RWPE2 (cell line): ENCODE measurements at regions not wholly inside any gene's neighbourhood (a gene's known extent, or its start where the extent isn't known, plus 50 kb on each side); places are given as distances from the start of the nearest gene placed in this dataset.

Experiments used
- ATAC-seq: fragments of 200-7000 bp; cut with Tn5 transposase; 3 replicates; pipeline ENCODE4 v1.9.1; 2021; ENCODE audit warnings: low read depth
- DNase-seq: peaks from one replicate; pipeline ENCODE4 v3.0.0-alpha.2; 2020; ENCODE audit warnings: low spot score
- H3K27ac ChIP-seq: fragments of 450-650 bp; 2 replicates; pipeline ENCODE4 v1.5.1; 2017; ENCODE audit warnings: mild to moderate bottlenecking; ENCODE audit not compliant: poor library complexity, severe bottlenecking
- H3K27me3 ChIP-seq: fragments of 250-450 bp; sonication (Bioruptor Pico); 2 replicates; pipeline ENCODE4 v1.5.1; 2021; ENCODE audit warnings: mild to moderate bottlenecking, moderate library complexity; ENCODE audit not compliant: insufficient read depth, poor library complexity, severe bottlenecking
- H3K36me3 ChIP-seq: fragments of 250-450 bp; sonication (Bioruptor Pico); 2 replicates; pipeline ENCODE4 v1.5.1; 2020; ENCODE audit warnings: low read depth, mild to moderate bottlenecking, moderate library complexity
- H3K4me1 ChIP-seq: fragments of 250-450 bp; sonication (Bioruptor Pico); 2 replicates; pipeline ENCODE4 v1.5.1; 2021; ENCODE audit warnings: mild to moderate bottlenecking, moderate library complexity; ENCODE audit not compliant: insufficient read depth, poor library complexity, severe bottlenecking
- H3K4me3 ChIP-seq: fragments of 250-450 bp; sonication (Bioruptor Pico); 2 replicates; pipeline ENCODE4 v1.5.1; 2021; ENCODE audit warnings: mild to moderate bottlenecking, moderate library complexity; ENCODE audit not compliant: severe bottlenecking
- H3K9me3 ChIP-seq: fragments of 250-450 bp; sonication (Bioruptor Pico); 2 replicates; pipeline ENCODE4 v1.5.1; 2021; ENCODE audit warnings: mild to moderate bottlenecking, moderate library complexity; ENCODE audit not compliant: severe bottlenecking
- CTCF ChIP-seq: fragments of 450-650 bp; IDR thresholded peaks from one replicate; pipeline ENCODE4 v1.5.1; 2017; ENCODE audit warnings: mild to moderate bottlenecking, moderate library complexity; ENCODE audit not compliant: poor library complexity, severe bottlenecking

GRCh38 chr20:52755744-52756143, 216.4 kb upstream of the TSHZ2 start:
- Histone ChIP-seq H3K4me3 (no peak overlapping the region), H3K27ac (no peak overlapping the region), H3K27me3 (peaks cover 3% of the 10 kb centered on the region), H3K36me3 (no peaks in the 10 kb centered on the region), H3K4me1 (no peaks in the 10 kb centered on the region), H3K9me3 (no peaks in the 10 kb centered on the region)
- DNase-seq (no peak), ATAC-seq (no peak)
- no peak for TF ChIP-seq CTCF

DNA sequence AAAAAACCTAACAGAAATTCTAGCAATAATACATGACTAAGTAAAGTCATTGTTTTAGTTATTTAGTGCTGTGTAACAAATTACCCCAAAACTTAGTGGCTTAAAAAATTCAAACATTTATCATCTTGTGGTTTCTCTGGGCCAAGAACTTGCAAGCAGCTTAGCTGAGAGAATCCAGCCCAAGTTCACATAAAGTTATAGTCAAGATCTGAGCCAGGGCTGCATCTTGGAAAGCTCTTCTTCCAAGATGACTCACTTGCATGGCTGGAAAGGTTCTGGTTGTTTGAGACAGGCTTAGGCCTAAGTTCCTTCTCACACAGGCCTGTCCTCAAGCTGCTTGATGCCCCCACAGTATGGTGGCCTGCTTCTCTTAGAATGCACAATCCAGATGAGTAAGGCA, 217.8 kb upstream of the TSHZ2 start:
- TF ChIP-seq CTCF: no peak
- H3K36me3 ChIP-seq: no peaks in the 10 kb centered on the region
- H3K27me3 ChIP-seq: peaks cover 3% of the 10 kb centered on the region
- H3K27ac ChIP-seq: no peak overlapping the region
- H3K4me1 ChIP-seq: no peaks in the 10 kb centered on the region
- DNase-seq (no peak), ATAC-seq (no peak)
- no peak overlapping the region for H3K4me3 ChIP-seq
- H3K9me3 ChIP-seq: no peaks in the 10 kb centered on the region

DNA sequence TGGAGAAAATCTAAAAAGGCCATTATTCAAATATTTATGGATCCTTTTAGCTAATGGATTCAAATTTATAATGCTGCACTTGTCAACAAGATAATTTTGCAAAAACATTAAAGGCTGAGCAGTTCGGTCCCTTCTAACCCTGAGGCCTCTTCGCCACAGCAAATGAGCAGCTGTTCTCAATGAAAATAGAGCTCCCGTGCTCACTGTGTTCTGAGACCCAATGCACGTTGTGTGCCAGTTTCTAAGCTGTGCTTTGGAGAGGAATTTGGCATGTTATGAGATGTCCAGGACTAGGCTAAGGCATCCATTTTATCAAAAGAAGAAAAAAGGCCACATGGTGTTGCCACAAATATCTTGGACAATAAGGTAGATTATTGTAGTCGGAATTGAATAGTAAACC, 220.1 kb upstream of the TSHZ2 start:
- Histone ChIP-seq H3K36me3 (no peaks in the 10 kb centered on the region), H3K27me3 (peaks cover 3% of the 10 kb centered on the region), H3K27ac (no peak overlapping the region), H3K4me3 (no peak overlapping the region), H3K4me1 (no peaks in the 10 kb centered on the region), H3K9me3 (no peaks in the 10 kb centered on the region)
- ATAC-seq: no peak
- no peak for TF ChIP-seq CTCF
- DNase-seq: no peak

- no peak for ATAC-seq
- Histone ChIP-seq H3K27me3 (no peaks in the 10 kb centered on the region), H3K4me1 (no peaks in the 10 kb centered on the region), H3K27ac (no peak overlapping the region), H3K36me3 (no peaks in the 10 kb centered on the region), H3K4me3 (no peak overlapping the region), H3K9me3 (no peaks in the 10 kb centered on the region)
- no peak for DNase-seq
- no peak for TF ChIP-seq CTCF
Observed at GRCh38 chr20:52751571-52751970, 220.6 kb upstream of the TSHZ2 start.

DNA sequence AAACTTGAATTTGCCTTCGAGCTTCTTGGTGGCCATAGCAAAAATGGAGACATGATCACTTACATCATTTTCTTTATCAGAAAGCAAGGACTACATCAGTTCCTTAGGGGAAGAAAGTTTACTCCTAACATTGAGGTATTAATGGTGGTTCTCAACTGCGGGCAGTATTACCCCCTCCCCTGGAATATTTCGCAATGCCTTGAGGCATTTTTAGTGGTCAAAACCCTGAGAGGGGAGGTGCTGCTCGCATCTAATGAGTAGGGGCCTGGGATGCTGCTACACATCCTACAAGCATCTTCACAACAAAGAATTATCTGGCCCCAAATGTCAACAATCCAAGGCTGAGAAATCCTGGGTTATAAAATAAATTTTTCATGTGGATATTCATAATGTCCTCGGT, 222.2 kb upstream of the TSHZ2 start:
- no peak for TF ChIP-seq CTCF
- no peak overlapping the region for H3K27ac ChIP-seq
- DNase-seq (no peak), ATAC-seq (no peak)
- H3K4me3 ChIP-seq: no peak overlapping the region
- H3K36me3 ChIP-seq: no peaks in the 10 kb centered on the region
- H3K4me1 ChIP-seq: no peaks in the 10 kb centered on the region
- no peaks in the 10 kb centered on the region for H3K9me3 ChIP-seq
- no peaks in the 10 kb centered on the region for H3K27me3 ChIP-seq
